Psoas muscle (tissue), 7 donors: ENCODE measurements at regions not wholly inside any gene's neighbourhood (a gene's known extent, or its start where the extent isn't known, plus 50 kb on each side); places are given as distances from the start of the nearest gene placed in this dataset.

ENCODE experiments used
- ATAC-seq, 4 donors: fragments of 200-7000 bp; cut with Tn5 transposase; one replicate each; pipeline ENCODE4 v1.9.1; 2020; ENCODE audit warnings: moderate library complexity in 3 of 4, mild to moderate bottlenecking in 2 of 4
- DNase-seq, 2 donors: peaks; one replicate each; pipeline ENCODE4 v3.0.0-alpha.2; 2020
- H3K27ac ChIP-seq: fragments of 200-600 bp; one replicate; pipeline ENCODE4 v1.8.0; 2022
- H3K27me3 ChIP-seq, 3 donors: fragments of 200-600 bp in 1 of 3; one replicate each; pipeline versions ENCODE4 v1.6.1 to v1.8.0; 2013 to 2022; ENCODE audit warnings: low read length in 2 of 3, mild to moderate bottlenecking in 2 of 3, moderate library complexity in 1 of 3; ENCODE audit not compliant: insufficient read depth in 3 of 3
- H3K36me3 ChIP-seq, 2 donors: fragments of 200-600 bp in 1 of 2; one replicate each; pipeline versions ENCODE4 v1.6.1 to v1.8.0; 2013 to 2022; ENCODE audit warnings: low read depth in 1 of 2, mild to moderate bottlenecking in 1 of 2, moderate library complexity in 1 of 2; ENCODE audit not compliant: insufficient read depth in 1 of 2
- H3K4me1 ChIP-seq: fragments of 200-600 bp; one replicate; pipeline ENCODE4 v1.8.0; 2022
- H3K4me3 ChIP-seq: fragments of 200-600 bp; one replicate; pipeline ENCODE4 v1.8.0; 2022; ENCODE audit warnings: mild to moderate bottlenecking
- H3K9me3 ChIP-seq: fragments of 200-600 bp; one replicate; pipeline ENCODE4 v1.8.0; 2022
- CTCF ChIP-seq: fragments of 200-600 bp; IDR thresholded peaks from one replicate; pipeline ENCODE4 v1.8.0; 2022; ENCODE audit warnings: antibody characterized with exemption
- WGBS, 3 donors: extraction: QIAGEN DNeasy Blood & Tissue Kit; methylation state at CpG; one replicate each; pipeline versions ENCODE4 v1.1.6 to v1.1.7; 2013; 5-methylcytosine and 5-hydroxymethylcytosine counted together
- intact Hi-C, 2 donors: fragments of 100-400 bp; cut with DNase I; formaldehyde crosslinking; loops; one replicate each; pipeline versions ENCODE4 v1.11.0 to v1.14.2; 2022
- donor health status: healthy with polysubstance abuse.
- donor health status: DM: no; HTN: no; CAD: no; lungs with moderate emphysema.
- donor health status: Bipolar disorder and iron deficiency.
- donor health status: healthy.
- donor health status: DM: yes; HTN: yes; CAD: no.
- donor health status: DM: no; HTN: no; CAD: no.
- donor health status: DM: yes; HTN: yes; CAD: no.

GRCh38 chr20:11448554-11448953 is 469.1 kb upstream of the BTBD3 start:
- H3K4me3 ChIP-seq = no peak overlapping the region
- WGBS, 3 donors = 96 to 98% (median 97%) methylated on average over 4 of the region's 4 CpGs
- peaks cover 18% of the 10 kb centered on the region for H3K4me1 ChIP-seq
- H3K27ac ChIP-seq = no peak overlapping the region
- TF ChIP-seq CTCF = no peak
- H3K36me3 ChIP-seq = no peaks in the 10 kb centered on the region
- ATAC-seq (no peak), DNase-seq (no peak)
- H3K9me3 ChIP-seq = no peaks in the 10 kb centered on the region
- intact Hi-C loops = no loop called here
- H3K27me3 ChIP-seq = no peaks in the 10 kb centered on the region

- no peaks in the 10 kb centered on the region for H3K27me3 ChIP-seq
- DNase-seq (no peak), ATAC-seq (peak; percentile 61 to 82 (median 78))
- H3K4me1 ChIP-seq = peaks cover 5% of the 10 kb centered on the region
- no peaks in the 10 kb centered on the region for H3K9me3 ChIP-seq
- H3K4me3 ChIP-seq = no peak overlapping the region
- intact Hi-C loops = no loop called here
- H3K27ac ChIP-seq = peak overlapping the region; percentile 66
- no peaks in the 10 kb centered on the region for H3K36me3 ChIP-seq
- WGBS, 3 donors = 15 to 17% (median 16%) methylated on average over 7 of the region's 7 CpGs
- no peak for TF ChIP-seq CTCF
Measured at GRCh38 chr20:11451793-11452291, 465.9 kb upstream of the BTBD3 start.

GRCh38 chr20:11452326-11452725 is 465.4 kb upstream of the BTBD3 start:
- H3K4me3 ChIP-seq = no peak overlapping the region
- H3K27ac ChIP-seq = peak overlapping the region; percentile 66
- H3K36me3 ChIP-seq = no peaks in the 10 kb centered on the region
- intact Hi-C loops = no loop called here
- DNase-seq = no peak
- no peak for TF ChIP-seq CTCF
- no peaks in the 10 kb centered on the region for H3K9me3 ChIP-seq
- peaks cover 5% of the 10 kb centered on the region for H3K4me1 ChIP-seq
- ATAC-seq = peak; percentile 20 to 62 (median 52)
- H3K27me3 ChIP-seq = no peaks in the 10 kb centered on the region
- 52 to 70% (median 56%) methylated on average over 6 of the region's 6 CpGs for WGBS, 3 donors

- DNase-seq = no peak
- no peak overlapping the region for H3K4me3 ChIP-seq
- no peaks in the 10 kb centered on the region for H3K36me3 ChIP-seq
- 88 to 92% (median 90%) methylated on average over 2 of the region's 2 CpGs for WGBS, 3 donors
- no peaks in the 10 kb centered on the region for H3K27me3 ChIP-seq
- H3K9me3 ChIP-seq = no peaks in the 10 kb centered on the region
- no peak overlapping the region for H3K27ac ChIP-seq
- TF ChIP-seq CTCF = no peak
- ATAC-seq = no peak
- intact Hi-C loops = no loop called here
- peaks cover 5% of the 10 kb centered on the region for H3K4me1 ChIP-seq
Measured at GRCh38 chr20:11453430-11453829, 464.3 kb upstream of the BTBD3 start.
